ENCODE measurements at regions not wholly inside any gene's neighbourhood (a gene's known extent, or its start where the extent isn't known, plus 50 kb on each side); places are given as distances from the start of the nearest gene placed in this dataset.
A peak's percentile ranks its signal among the peaks of the same experiment; 100 is the strongest.

GRCh38 chr14:84856751-84857534 lies 673.0 kb upstream of the FLRT2 start:
- TF ChIP-seq CTCF (IDR thresholded peaks at IDR 0.05; ENCODE audit: insufficient read depth, low read depth, low read length, missing control alignments) = no peak
- H3K4me3 ChIP-seq (ENCODE audit: low read length) = no peak overlapping the region
- DNase-seq (ENCODE audit: low read depth) = peak; percentile 9

DNA sequence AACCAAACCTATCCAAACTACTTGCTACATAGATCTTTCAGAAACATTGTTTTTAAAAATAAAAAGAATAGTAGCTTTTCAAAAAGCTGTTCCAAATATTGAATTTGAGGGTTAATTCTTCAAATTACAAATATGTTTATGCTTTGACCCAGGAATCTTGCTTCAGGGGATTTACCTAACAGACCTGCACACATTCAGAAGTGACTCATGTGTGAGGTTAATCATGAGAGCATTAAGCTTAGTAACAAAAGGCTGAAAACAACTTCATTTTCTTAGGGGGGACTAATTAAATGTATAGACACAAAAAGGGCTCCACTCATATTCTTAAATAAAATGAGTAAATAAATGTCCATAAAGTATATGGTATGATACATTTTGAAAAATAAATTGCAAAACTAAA lies 672.4 kb upstream of the FLRT2 start:
- H3K4me3 ChIP-seq (ENCODE audit: low read length) = no peak overlapping the region
- no peak for TF ChIP-seq CTCF (IDR thresholded peaks at IDR 0.05; ENCODE audit: insufficient read depth, low read depth, low read length, missing control alignments)
- DNase-seq (ENCODE audit: low read depth) = peak; percentile 84

DNA sequence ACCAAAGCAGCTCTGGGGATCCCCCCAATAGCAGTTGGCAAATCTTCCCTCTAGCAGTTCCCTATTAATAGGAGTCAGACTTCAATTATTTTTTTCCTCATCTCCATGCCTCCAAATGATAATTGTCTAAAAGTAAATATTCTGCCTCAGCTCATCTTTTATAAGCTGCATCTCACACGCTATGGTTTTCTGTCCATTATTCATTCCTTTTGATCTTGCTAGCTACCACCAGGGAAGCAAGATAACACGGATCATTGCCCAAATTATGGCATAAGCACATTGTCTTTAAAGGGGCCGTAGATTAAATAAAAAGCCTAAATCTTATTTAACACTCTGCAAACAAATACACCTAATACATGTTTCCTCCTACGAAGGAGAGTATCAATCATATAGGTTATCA lies 670.8 kb upstream of the FLRT2 start:
- DNase-seq (ENCODE audit: low read depth) = no peak
- H3K4me3 ChIP-seq (ENCODE audit: low read length) = no peak overlapping the region
- TF ChIP-seq CTCF (IDR thresholded peaks at IDR 0.05; ENCODE audit: insufficient read depth, low read depth, low read length, missing control alignments) = no peak

DNA sequence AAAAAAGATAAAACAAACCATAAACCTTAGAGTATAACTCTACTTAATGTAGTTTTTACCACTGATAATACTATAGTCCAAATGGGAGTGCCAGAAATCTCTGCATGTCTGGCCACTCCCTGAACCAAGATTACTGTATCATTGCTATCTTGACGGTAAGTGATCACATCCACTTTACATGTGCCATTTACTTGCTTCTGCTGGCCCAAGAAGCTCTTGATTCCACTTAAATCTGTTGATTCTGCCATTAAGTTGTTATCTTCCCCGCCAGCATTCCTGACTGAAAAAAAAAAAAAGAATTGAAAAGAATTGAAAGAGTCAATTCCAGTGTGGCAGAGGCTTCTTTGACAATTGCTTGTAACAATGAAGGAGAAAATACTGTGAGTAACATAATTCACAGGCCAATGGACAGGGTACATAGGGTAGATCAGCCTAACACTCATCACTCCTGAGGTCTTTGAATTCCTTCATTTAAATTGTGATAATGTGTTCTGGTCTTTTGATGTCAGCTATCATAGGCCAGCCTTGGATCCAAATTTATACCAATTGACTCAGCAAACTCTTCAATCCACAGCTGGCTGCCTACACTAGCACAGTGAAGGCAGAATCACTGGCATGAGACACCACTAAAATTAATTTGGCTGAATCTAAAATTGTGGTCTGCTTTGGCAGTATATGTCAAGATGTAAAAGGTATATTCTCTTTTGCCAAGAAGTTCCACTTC lies 665.2 kb upstream of the FLRT2 start:
- DNase-seq (ENCODE audit: low read depth) = no peak
- H3K4me3 ChIP-seq (ENCODE audit: low read length) = no peak overlapping the region
- no peak for TF ChIP-seq CTCF (IDR thresholded peaks at IDR 0.05; ENCODE audit: insufficient read depth, low read depth, low read length, missing control alignments)

GRCh38 chr14:84871734-84872133 lies 658.2 kb upstream of the FLRT2 start:
- no peak for DNase-seq (ENCODE audit: low read depth)
- no peak for TF ChIP-seq CTCF (IDR thresholded peaks at IDR 0.05; ENCODE audit: insufficient read depth, low read depth, low read length, missing control alignments)

GRCh38 chr14:84874436-84874835 lies 655.5 kb upstream of the FLRT2 start:
- no peak for TF ChIP-seq CTCF (IDR thresholded peaks at IDR 0.05; ENCODE audit: insufficient read depth, low read depth, low read length, missing control alignments)
- no peak for DNase-seq (ENCODE audit: low read depth)
- no peak overlapping the region for H3K4me3 ChIP-seq (ENCODE audit: low read length)

More at GRCh38 chr14:84871734-84872133, 658.2 kb upstream of the FLRT2 start:
- H3K4me3 ChIP-seq (ENCODE audit: low read length) = no peak overlapping the region
